Ectodermal cell (in vitro differentiated cells): ENCODE measurements at regions not wholly inside any gene's neighbourhood (a gene's known extent, or its start where the extent isn't known, plus 50 kb on each side); places are given as distances from the start of the nearest gene placed in this dataset.

ENCODE experiments used
- H3K27ac ChIP-seq: 2 replicates; pipeline ENCODE4 v1.7.0; 2013; ENCODE audit warnings: mild to moderate bottlenecking, low read depth, low read length; ENCODE audit not compliant: insufficient read depth, poor library complexity, severe bottlenecking
- H3K27me3 ChIP-seq: 2 replicates; pipeline ENCODE4 v1.7.0; 2013; ENCODE audit warnings: mild to moderate bottlenecking, low read length; ENCODE audit not compliant: insufficient read depth, control insufficient read depth, poor library complexity, severe bottlenecking
- H3K36me3 ChIP-seq: one replicate; pipeline ENCODE4 v1.7.0; 2013; ENCODE audit warnings: low read length; ENCODE audit not compliant: control insufficient read depth, insufficient read depth
- H3K4me1 ChIP-seq: one replicate; pipeline ENCODE4 v1.7.0; 2013; ENCODE audit warnings: low read length; ENCODE audit not compliant: control insufficient read depth, insufficient read depth
- H3K4me3 ChIP-seq: 2 replicates; pipeline ENCODE4 v1.7.0; 2013; ENCODE audit warnings: low read depth, low read length, control low read depth; ENCODE audit not compliant: insufficient read depth
- H3K9me3 ChIP-seq: 2 replicates; pipeline ENCODE4 v1.7.0; 2013; ENCODE audit warnings: mild to moderate bottlenecking, low read length, moderate library complexity; ENCODE audit not compliant: control insufficient read depth
- WGBS, 2 experiments: methylation state at CpG; one replicate each; pipeline ENCODE4 v1.1.7; 2013; ENCODE audit warnings: missing lambda C conversion rate in 2 of 2; 5-methylcytosine and 5-hydroxymethylcytosine counted together

DNA sequence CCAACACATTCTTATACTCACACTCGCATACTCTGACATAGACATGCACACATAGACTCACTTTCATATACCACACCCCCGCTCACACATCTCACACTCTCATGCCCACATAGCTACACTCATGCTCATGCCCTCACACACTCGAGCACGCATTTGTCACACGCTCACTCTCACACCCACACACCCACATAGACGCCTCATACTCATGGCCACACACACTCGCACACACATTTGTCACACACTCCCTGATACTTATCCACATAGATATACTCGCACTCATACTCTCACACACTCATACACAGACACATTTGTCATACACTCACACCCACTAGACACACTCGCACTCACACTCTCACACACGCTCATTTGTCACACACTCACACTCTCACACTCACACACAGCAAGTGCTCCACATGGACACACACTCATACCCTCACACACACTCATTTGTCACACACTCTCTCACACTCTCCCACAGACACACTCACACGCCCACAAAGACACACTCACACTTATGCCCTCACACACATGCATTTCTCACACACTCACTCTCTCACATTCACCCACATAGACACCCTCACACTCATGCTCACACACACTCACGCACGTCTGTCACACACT is 50.9 kb downstream of the TNP1 start:
- H3K27ac ChIP-seq = no peak overlapping the region
- H3K27me3 ChIP-seq = no peaks in the 10 kb centered on the region
- no peaks in the 10 kb centered on the region for H3K36me3 ChIP-seq
- WGBS, 2 experiments = 83 to 88% methylated on average over 13 of the region's 13 CpGs
- no peaks in the 10 kb centered on the region for H3K4me1 ChIP-seq
- no peaks in the 10 kb centered on the region for H3K9me3 ChIP-seq
- H3K4me3 ChIP-seq = no peak overlapping the region

DNA sequence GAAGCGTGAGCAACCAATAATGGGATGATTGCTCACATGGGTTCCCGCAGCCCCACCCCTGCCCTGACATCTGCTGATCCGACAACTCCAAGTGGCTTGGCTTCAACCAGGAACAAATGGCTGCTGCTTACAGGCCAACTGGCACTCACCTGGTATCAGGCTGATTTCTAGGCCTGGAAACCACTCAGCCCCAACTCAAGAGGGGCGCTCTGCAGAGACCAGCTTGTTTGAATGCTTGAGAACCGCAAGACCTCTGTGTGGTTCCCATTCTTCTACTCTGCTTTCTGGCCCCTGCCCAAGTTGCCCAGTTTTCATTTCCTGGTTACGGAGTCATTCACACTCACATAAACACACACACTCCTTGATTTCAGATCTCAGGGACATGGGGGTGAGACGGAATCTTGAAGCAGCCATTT is 52.0 kb downstream of the TNP1 start:
- WGBS, 2 experiments = 90% methylated on average over 7 of the region's 7 CpGs
- H3K36me3 ChIP-seq = no peaks in the 10 kb centered on the region
- H3K27me3 ChIP-seq = no peaks in the 10 kb centered on the region
- H3K27ac ChIP-seq = no peak overlapping the region
- H3K9me3 ChIP-seq = no peaks in the 10 kb centered on the region
- H3K4me3 ChIP-seq = no peak overlapping the region
- H3K4me1 ChIP-seq = no peaks in the 10 kb centered on the region

GRCh38 chr2:216804357-216805350 is 55.2 kb downstream of the TNP1 start:
- Histone ChIP-seq H3K27ac (no peak overlapping the region), H3K4me3 (no peak overlapping the region), H3K36me3 (no peaks in the 10 kb centered on the region), H3K9me3 (no peaks in the 10 kb centered on the region), H3K4me1 (no peaks in the 10 kb centered on the region), H3K27me3 (no peaks in the 10 kb centered on the region)
- 90 to 91% methylated on average over 9 to 10 of the region's 10 CpGs for WGBS, 2 experiments

GRCh38 chr2:216803791-216804190 is 56.1 kb downstream of the TNP1 start:
- 97% methylated on average over 6 to 12 of the region's 13 CpGs for WGBS, 2 experiments
- no peak overlapping the region for H3K27ac ChIP-seq

GRCh38 chr2:216802516-216803215 is 57.2 kb downstream of the TNP1 start:
- Histone ChIP-seq H3K36me3 (no peaks in the 10 kb centered on the region), H3K27ac (no peak overlapping the region), H3K4me3 (no peak overlapping the region), H3K4me1 (no peaks in the 10 kb centered on the region), H3K9me3 (no peaks in the 10 kb centered on the region), H3K27me3 (no peaks in the 10 kb centered on the region)
- 96 to 97% methylated on average over 10 of the region's 10 CpGs for WGBS, 2 experiments

More at GRCh38 chr2:216803791-216804190, 56.1 kb downstream of the TNP1 start:
- no peaks in the 10 kb centered on the region for H3K4me1 ChIP-seq
- no peaks in the 10 kb centered on the region for H3K27me3 ChIP-seq
- no peaks in the 10 kb centered on the region for H3K9me3 ChIP-seq
- no peak overlapping the region for H3K4me3 ChIP-seq
- no peaks in the 10 kb centered on the region for H3K36me3 ChIP-seq

- H3K27ac ChIP-seq = no peak overlapping the region
- 79 to 95% methylated on average over 3 of the region's 3 CpGs for WGBS, 2 experiments
Observed at GRCh38 chr2:216800836-216801235, 59.0 kb downstream of the TNP1 start.

GRCh38 chr2:216799873-216800431 is 59.9 kb downstream of the TNP1 start:
- Histone ChIP-seq H3K27ac (no peak overlapping the region), H3K4me1 (no peaks in the 10 kb centered on the region), H3K9me3 (no peaks in the 10 kb centered on the region), H3K36me3 (no peaks in the 10 kb centered on the region), H3K27me3 (no peaks in the 10 kb centered on the region), H3K4me3 (no peak overlapping the region)
- 94 to 99% methylated on average over 3 of the region's 3 CpGs for WGBS, 2 experiments

More at GRCh38 chr2:216800836-216801235, 59.0 kb downstream of the TNP1 start:
- Histone ChIP-seq H3K9me3 (no peaks in the 10 kb centered on the region), H3K36me3 (no peaks in the 10 kb centered on the region), H3K4me3 (no peak overlapping the region), H3K4me1 (no peaks in the 10 kb centered on the region), H3K27me3 (no peaks in the 10 kb centered on the region)

DNA sequence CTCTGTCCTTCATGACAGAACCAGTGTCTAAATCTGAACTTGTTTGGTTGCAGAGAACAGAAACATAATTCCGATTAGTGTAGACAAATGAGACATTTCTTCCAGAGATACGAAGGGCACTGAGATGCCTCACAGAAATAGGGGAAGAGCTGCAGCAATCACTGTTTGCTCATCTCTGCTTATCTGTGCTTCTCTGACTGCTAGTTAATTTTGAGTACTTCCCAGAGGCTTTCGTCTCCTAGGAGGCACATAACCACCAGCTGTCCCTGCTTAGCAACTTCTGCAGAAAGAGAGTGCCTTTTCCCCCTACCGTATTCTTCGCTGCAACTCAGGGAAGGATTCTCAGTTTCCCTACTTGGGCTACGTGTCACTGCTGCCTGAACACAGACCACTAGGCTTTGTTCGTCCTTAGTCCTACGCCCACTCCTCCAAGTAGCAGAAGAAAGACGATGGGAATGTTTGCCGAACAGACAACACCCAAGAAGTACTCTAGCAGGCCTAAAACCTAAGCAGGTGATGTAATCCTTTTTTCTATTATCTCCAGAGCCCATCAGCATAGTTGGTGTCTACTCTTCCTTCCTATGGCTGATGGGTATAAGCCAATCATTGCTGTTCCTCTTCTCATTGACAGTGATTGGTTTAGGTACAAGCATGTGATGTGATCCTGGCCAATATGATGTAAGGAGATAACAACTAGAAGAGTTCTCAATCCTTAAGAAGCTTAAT is 63.6 kb downstream of the TNP1 start:
- H3K36me3 ChIP-seq = no peaks in the 10 kb centered on the region
- no peak overlapping the region for H3K4me3 ChIP-seq
- no peaks in the 10 kb centered on the region for H3K4me1 ChIP-seq
- WGBS, 2 experiments = 93 to 96% methylated on average over 10 of the region's 10 CpGs
- H3K9me3 ChIP-seq = no peaks in the 10 kb centered on the region
- H3K27ac ChIP-seq = no peak overlapping the region
- no peaks in the 10 kb centered on the region for H3K27me3 ChIP-seq

DNA sequence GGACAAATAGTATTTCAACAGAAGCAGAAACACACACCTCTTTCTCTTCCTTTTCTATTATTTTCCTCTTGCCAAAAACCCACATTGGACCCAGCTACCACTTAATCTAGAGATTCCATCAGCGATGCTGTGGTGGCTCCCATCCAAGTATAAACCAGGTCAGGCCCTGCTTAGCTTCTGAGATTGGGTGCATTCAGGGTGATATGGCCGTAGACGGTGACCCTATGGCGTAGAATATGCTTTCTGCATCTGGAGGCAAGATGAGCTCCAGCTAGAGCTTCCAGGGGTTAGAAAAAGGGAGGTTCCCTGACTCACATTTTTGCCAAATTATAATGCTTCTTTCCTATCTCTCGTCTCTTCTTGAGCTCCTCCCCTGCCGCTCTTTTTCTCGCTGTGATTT is 66.5 kb downstream of the TNP1 start:
- WGBS, 2 experiments = 96% methylated on average over 4 to 7 of the region's 7 CpGs
- Histone ChIP-seq H3K27ac (no peak overlapping the region), H3K36me3 (no peaks in the 10 kb centered on the region)

More for the DNA sequence above, 66.5 kb downstream of the TNP1 start:
- H3K4me1 ChIP-seq = no peaks in the 10 kb centered on the region
- H3K9me3 ChIP-seq = no peaks in the 10 kb centered on the region
- H3K27me3 ChIP-seq = no peaks in the 10 kb centered on the region
- no peak overlapping the region for H3K4me3 ChIP-seq
